HL-60 (cell line): ENCODE measurements at regions not wholly inside any gene's neighbourhood (a gene's known extent, or its start where the extent isn't known, plus 50 kb on each side); places are given as distances from the start of the nearest gene placed in this dataset.

Source experiments
- DNase-seq, 2 experiments: peaks; one replicate each; pipeline ENCODE4 v3.0.0-alpha.2; 2010 to 2020; ENCODE audit warnings: low read depth in 1 of 2, low spot score in 1 of 2
- H3K27ac ChIP-seq: fragments of 250-450 bp; sonication (Bioruptor Pico); replicated peaks from 2 replicates; pipeline ENCODE4 v1.5.1; 2020; ENCODE audit warnings: mild to moderate bottlenecking, moderate library complexity
- H3K27me3 ChIP-seq: fragments of 250-450 bp; sonication (Bioruptor Pico); 2 replicates; pipeline ENCODE4 v1.5.1; 2021; ENCODE audit warnings: mild to moderate bottlenecking, moderate library complexity; ENCODE audit not compliant: insufficient read depth, poor library complexity, severe bottlenecking
- H3K4me3 ChIP-seq: replicated peaks from 2 replicates; pipeline ENCODE4 v1.5.1; 2011; ENCODE audit warnings: mild to moderate bottlenecking, control low read depth, low read length; ENCODE audit not compliant: insufficient read depth
- CTCF ChIP-seq: IDR thresholded peaks from one replicate; pipeline ENCODE4 v1.5.1; 2011; ENCODE audit warnings: low read length, control low read depth, inconsistent platforms; ENCODE audit not compliant: insufficient read depth
- GABPA ChIP-seq: IDR thresholded peaks from 2 replicates; pipeline ENCODE4 v1.6.1; 2012; ENCODE audit warnings: low read depth
- POLR2AphosphoS5 ChIP-seq: IDR thresholded peaks from 2 replicates; pipeline ENCODE4 v1.6.1; 2012; ENCODE audit warnings: low read depth
- SPI1 ChIP-seq: IDR thresholded peaks from 2 replicates; pipeline ENCODE4 v1.6.1; 2012; ENCODE audit warnings: low read depth, mild to moderate bottlenecking, borderline replicate concordance
- TF ChIP-seq, protein P1 (sequence below): IDR thresholded peaks from 2 replicates; pipeline ENCODE4 v1.6.1; 2012; ENCODE audit warnings: low read depth; ENCODE audit not compliant: insufficient replicate concordance

DNA sequence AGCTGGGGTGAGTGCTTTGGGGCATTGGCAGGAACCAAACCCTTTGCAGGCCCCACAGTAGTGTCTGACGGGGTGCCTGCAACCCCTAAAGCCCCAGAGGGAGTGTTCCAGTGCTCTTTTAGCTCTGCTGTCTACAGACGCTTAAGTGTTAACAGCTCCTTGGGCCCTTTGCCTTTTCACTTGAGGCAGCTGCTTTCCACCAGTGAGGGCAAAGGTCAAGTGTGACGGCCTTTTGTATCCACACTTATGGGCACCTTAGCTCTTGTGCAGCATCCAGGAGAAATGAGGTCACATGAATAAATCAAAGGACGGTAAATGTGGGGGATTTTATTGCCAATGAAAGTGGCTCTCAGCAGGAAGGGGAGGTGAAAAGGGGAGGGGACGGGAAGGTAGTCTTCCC is 241.4 kb upstream of the PCSK5 start:
- DNase-seq: no peak
- TF ChIP-seq POLR2AphosphoS5: no peak
- no peak for TF ChIP-seq SPI1
- no peak for TF ChIP-seq CTCF
- TF ChIP-seq, protein P1, sequence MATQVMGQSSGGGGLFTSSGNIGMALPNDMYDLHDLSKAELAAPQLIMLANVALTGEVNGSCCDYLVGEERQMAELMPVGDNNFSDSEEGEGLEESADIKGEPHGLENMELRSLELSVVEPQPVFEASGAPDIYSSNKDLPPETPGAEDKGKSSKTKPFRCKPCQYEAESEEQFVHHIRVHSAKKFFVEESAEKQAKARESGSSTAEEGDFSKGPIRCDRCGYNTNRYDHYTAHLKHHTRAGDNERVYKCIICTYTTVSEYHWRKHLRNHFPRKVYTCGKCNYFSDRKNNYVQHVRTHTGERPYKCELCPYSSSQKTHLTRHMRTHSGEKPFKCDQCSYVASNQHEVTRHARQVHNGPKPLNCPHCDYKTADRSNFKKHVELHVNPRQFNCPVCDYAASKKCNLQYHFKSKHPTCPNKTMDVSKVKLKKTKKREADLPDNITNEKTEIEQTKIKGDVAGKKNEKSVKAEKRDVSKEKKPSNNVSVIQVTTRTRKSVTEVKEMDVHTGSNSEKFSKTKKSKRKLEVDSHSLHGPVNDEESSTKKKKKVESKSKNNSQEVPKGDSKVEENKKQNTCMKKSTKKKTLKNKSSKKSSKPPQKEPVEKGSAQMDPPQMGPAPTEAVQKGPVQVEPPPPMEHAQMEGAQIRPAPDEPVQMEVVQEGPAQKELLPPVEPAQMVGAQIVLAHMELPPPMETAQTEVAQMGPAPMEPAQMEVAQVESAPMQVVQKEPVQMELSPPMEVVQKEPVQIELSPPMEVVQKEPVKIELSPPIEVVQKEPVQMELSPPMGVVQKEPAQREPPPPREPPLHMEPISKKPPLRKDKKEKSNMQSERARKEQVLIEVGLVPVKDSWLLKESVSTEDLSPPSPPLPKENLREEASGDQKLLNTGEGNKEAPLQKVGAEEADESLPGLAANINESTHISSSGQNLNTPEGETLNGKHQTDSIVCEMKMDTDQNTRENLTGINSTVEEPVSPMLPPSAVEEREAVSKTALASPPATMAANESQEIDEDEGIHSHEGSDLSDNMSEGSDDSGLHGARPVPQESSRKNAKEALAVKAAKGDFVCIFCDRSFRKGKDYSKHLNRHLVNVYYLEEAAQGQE: no peak
- TF ChIP-seq GABPA: no peak
- H3K4me3 ChIP-seq: no peak overlapping the region

GRCh38 chr9:75651709-75652108 is 238.8 kb upstream of the PCSK5 start:
- TF ChIP-seq POLR2AphosphoS5 (no peak), SPI1 (no peak), CTCF (no peak), GABPA (no peak)
- TF ChIP-seq, protein P1: no peak
- Histone ChIP-seq H3K27me3 (peaks cover 2% of the 10 kb centered on the region), H3K27ac (no peak overlapping the region), H3K4me3 (no peak overlapping the region)
- DNase-seq: no peak

More for the DNA sequence above, 241.4 kb upstream of the PCSK5 start:
- peaks cover 2% of the 10 kb centered on the region for H3K27me3 ChIP-seq
- no peak overlapping the region for H3K27ac ChIP-seq

DNA sequence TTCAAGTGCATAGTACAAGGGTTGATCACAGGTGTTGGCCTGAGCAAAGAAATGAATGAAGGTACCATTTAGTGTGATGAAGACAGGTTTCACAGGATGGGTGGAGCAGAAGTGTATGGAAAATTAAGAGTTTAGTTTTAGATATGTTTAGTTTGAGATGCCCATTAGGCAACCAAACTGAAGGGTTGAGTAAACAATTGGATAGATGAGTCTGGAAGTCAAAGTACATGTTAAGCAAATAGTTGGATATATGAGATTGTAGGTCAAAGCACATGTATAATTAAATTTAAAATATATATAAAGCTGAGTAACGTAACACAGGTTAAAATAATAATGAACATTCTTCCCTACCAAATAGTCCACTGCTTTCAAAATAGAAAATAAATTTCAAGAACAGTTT is 237.1 kb upstream of the PCSK5 start:
- no peak overlapping the region for H3K4me3 ChIP-seq
- DNase-seq: no peak
- H3K27me3 ChIP-seq: peaks cover 2% of the 10 kb centered on the region
- H3K27ac ChIP-seq: no peak overlapping the region
- TF ChIP-seq GABPA (no peak), CTCF (no peak), SPI1 (no peak), POLR2AphosphoS5 (no peak)
- TF ChIP-seq, protein P1: no peak
